ENCODE measurements at regions not wholly inside any gene's neighbourhood (a gene's known extent, or its start where the extent isn't known, plus 50 kb on each side); places are given as distances from the start of the nearest gene placed in this dataset.

- TF ChIP-seq HOMEZ (CRISPR knock-in tag; IDR thresholded peaks at IDR 0.05) (no peak), RCOR1 (IDR thresholded peaks at IDR 0.05; ENCODE audit: borderline replicate concordance in 1 of 2, low read depth in 2 of 2, low read length in 2 of 2) (no peak)
Measured at GRCh38 chr5:15233566-15233965, 266.4 kb upstream of the FBXL7 start (continued).

GRCh38 chr5:15222156-15222555 is 277.8 kb upstream of the FBXL7 start:
- Histone ChIP-seq H3K36me3 (ENCODE audit: control insufficient read depth, insufficient read depth, low read length) (no peaks in the 10 kb centered on the region), H3K9ac (ENCODE audit: insufficient read depth in 1 of 2, low read depth in 2 of 2, low read length in 2 of 2) (no peak overlapping the region), H3K9me1 (ENCODE audit: control insufficient read depth, insufficient read depth, low read length) (no peaks in the 10 kb centered on the region), H4K20me1 (replicated peaks; ENCODE audit: control insufficient read depth, insufficient read depth, low read length) (no peaks in the 10 kb centered on the region), H3K9me3 (replicated peaks; ENCODE audit: control insufficient read depth, insufficient read depth, low read depth, low read length) (0 out of 2 replicates have a peak, but pooled peaks cover 2% of the 10 kb centered on the region), H3K27me3 (ENCODE audit: control insufficient read depth in 2 of 2, insufficient read depth in 2 of 2, low read length in 2 of 2) (no peaks in the 10 kb centered on the region), H2AFZ (ENCODE audit: low read depth, low read length) (no peak overlapping the region), H3K79me2 (ENCODE audit: control insufficient read depth, insufficient read depth, low read length) (no peaks in the 10 kb centered on the region), H3K4me1 (replicated peaks in 1 of 2; ENCODE audit: control insufficient read depth in 2 of 2, insufficient read depth in 2 of 2, low read length in 2 of 2) (no peaks in the 10 kb centered on the region), H3K27ac (ENCODE audit: extremely low read depth, low read depth, low read length) (no peak overlapping the region), H3K4me2 (ENCODE audit: insufficient read depth, low read length) (no peak overlapping the region), H3K4me3 (no peak overlapping the region)
- DNase-seq (ENCODE audit: extremely low read depth in 1 of 4, low spot score in 3 of 4) (no peak), ATAC-seq (no peak), FAIRE-seq (no peak)
- WGBS (ENCODE audit: insufficient coverage, low coverage, missing lambda C conversion rate): 0% methylated on average over 2 of the region's 2 CpGs
- CTCF ChIA-PET (ENCODE audit: low intra/inter-chr PET ratio): no interaction called here
- in situ Hi-C loops (cut with MboI): no loop called here
- POLR2A ChIA-PET: interaction anchor here (0.8 kb wide), 1 partner anchor 144 kb away, joined by 3 read pairs; no protein-coding TSS in a partner anchor
- BruUV-seq (replicated peaks): no TSS peak
- intact Hi-C loops (cut with micrococcal nuclease): no loop called here
- TF ChIP-seq CGGBP1 (CRISPR knock-in tag; IDR thresholded peaks at IDR 0.05) (no peak), GTF2B (IDR thresholded peaks at IDR 0.05; ENCODE audit: extremely low read depth, insufficient read length) (no peak), KAT7 (CRISPR knock-in tag; IDR thresholded peaks at IDR 0.05; ENCODE audit: borderline replicate concordance) (no peak), ZNF512 (tag; IDR thresholded peaks at IDR 0.05) (no peak), ZBTB5 (IDR thresholded peaks at IDR 0.05) (no peak), HNRNPL (IDR thresholded peaks at IDR 0.05; ENCODE audit: low read depth, low read length) (no peak), WHSC1 (IDR thresholded peaks at IDR 0.05; ENCODE audit: low read length) (no peak), MLX (CRISPR knock-in tag; conservative IDR thresholded peaks at IDR 0.05) (no peak), MAFK (IDR thresholded peaks at IDR 0.05; ENCODE audit: low read length) (no peak), ZNF174 (CRISPR knock-in tag; IDR thresholded peaks at IDR 0.05) (no peak), CHCHD3 (CRISPR knock-in tag; IDR thresholded peaks at IDR 0.05) (no peak)

Data from K562 (cell line).